ENCODE measurements at regions not wholly inside any gene's neighbourhood (a gene's known extent, or its start where the extent isn't known, plus 50 kb on each side); places are given as distances from the start of the nearest gene placed in this dataset.

DNA sequence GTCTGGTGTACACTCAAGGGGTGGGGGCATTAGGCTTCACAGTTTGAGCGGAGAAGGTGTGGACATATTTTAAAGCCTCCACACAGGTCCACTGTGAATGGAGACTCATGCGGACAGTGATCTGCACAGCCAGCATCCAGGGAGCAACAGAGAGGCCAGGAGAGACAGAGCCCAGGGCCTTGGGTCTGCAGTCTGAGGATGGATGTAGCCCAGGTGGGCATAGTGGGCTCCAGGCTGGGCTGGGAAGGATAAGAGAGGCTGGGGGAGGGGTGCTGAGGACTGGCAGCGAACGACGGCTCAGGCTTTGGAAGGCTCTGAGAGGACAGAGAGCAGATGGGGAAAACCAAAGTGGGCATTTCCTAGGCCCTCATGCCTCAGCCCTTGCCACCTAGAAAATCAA, 128.8 kb downstream of the PAPOLA start:
- no peak overlapping the region for H3K27ac Mint-ChIP-seq (ENCODE audit: unreplicated experiment)
- intact Hi-C loops (cut with micrococcal nuclease; ENCODE audit: unreplicated experiment): no loop called here
- no peak overlapping the region for H3K4me3 Mint-ChIP-seq (ENCODE audit: low read depth, unreplicated experiment)
- BruUV-seq (replicated peaks): no TSS peak
- CTCF ChIA-PET: no interaction called here
- no peaks in the 10 kb centered on the region for H3K36me3 Mint-ChIP-seq (ENCODE audit: insufficient read depth, unreplicated experiment)
- TF ChIP-seq CTCF (IDR thresholded peaks at IDR 0.05; ENCODE audit: unreplicated experiment): no peak
- H3K9me3 Mint-ChIP-seq (ENCODE audit: low read depth, unreplicated experiment): no peaks in the 10 kb centered on the region
- peaks cover 8% of the 10 kb centered on the region for H3K4me1 Mint-ChIP-seq (ENCODE audit: low read depth, unreplicated experiment)
- no peak for DNase-seq
- H3K27me3 Mint-ChIP-seq (ENCODE audit: unreplicated experiment): peaks cover 44% of the 10 kb centered on the region

DNA sequence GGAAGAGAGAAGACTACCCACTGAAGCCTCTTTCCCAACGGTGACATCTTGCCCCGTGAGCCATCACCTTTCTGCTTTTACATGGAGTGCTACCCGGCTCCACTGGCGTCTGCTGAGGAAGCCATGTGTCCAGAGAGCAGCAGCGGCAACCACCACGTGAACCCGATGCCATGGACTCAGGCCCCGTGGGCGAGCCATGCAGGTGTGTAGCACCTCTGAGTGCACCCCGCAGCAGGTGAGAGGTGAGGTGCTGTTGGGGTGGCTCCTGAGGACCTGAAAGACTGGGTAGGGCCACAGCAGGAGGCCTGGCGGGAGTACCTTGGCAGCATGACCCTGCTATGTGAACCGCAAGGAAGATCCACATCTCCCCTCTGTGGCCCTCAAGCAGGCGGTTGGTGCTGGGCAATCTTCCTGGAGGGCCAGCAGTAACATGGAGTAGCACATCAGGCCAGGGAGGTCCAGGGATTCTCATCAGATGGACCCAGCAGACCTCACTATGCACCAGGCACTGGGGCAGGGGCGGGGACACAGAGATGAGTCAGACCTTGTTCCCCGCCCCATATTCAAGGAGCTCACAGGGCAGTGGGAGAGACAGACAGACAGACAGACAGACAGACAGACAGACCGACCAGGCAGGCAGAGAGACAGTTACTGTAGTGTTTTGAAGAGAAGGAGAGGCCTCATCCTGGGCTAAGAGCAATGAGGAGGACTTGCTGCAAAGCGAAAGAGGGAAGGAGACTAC, 129.6 kb downstream of the PAPOLA start:
- Mint-ChIP-seq H3K9me3 (ENCODE audit: low read depth, unreplicated experiment) (no peaks in the 10 kb centered on the region), H3K27me3 (ENCODE audit: unreplicated experiment) (peaks cover 50% of the 10 kb centered on the region), H3K4me1 (ENCODE audit: low read depth, unreplicated experiment) (peaks cover 8% of the 10 kb centered on the region), H3K4me3 (ENCODE audit: low read depth, unreplicated experiment) (peak overlapping the region; percentile 2), H3K27ac (ENCODE audit: unreplicated experiment) (no peak overlapping the region), H3K36me3 (ENCODE audit: insufficient read depth, unreplicated experiment) (no peaks in the 10 kb centered on the region)
- intact Hi-C loops (cut with micrococcal nuclease; ENCODE audit: unreplicated experiment): no loop called here
- BruUV-seq (replicated peaks): no TSS peak
- CTCF ChIA-PET: no interaction called here
- DNase-seq: no peak
- no peak for TF ChIP-seq CTCF (IDR thresholded peaks at IDR 0.05; ENCODE audit: unreplicated experiment)

GRCh38 chr14:96632363-96632758, 130.2 kb downstream of the PAPOLA start:
- Mint-ChIP-seq H3K4me3 (ENCODE audit: low read depth, unreplicated experiment) (peak overlapping the region; percentile 2), H3K4me1 (ENCODE audit: low read depth, unreplicated experiment) (peaks cover 8% of the 10 kb centered on the region), H3K36me3 (ENCODE audit: insufficient read depth, unreplicated experiment) (no peaks in the 10 kb centered on the region), H3K9me3 (ENCODE audit: low read depth, unreplicated experiment) (no peaks in the 10 kb centered on the region), H3K27ac (ENCODE audit: unreplicated experiment) (no peak overlapping the region), H3K27me3 (ENCODE audit: unreplicated experiment) (peaks cover 56% of the 10 kb centered on the region)
- intact Hi-C loops (cut with micrococcal nuclease; ENCODE audit: unreplicated experiment): no loop called here
- no peak for DNase-seq
- CTCF ChIA-PET: no interaction called here
- no TSS peak for BruUV-seq (replicated peaks)
- TF ChIP-seq CTCF (IDR thresholded peaks at IDR 0.05; ENCODE audit: unreplicated experiment): no peak

DNA sequence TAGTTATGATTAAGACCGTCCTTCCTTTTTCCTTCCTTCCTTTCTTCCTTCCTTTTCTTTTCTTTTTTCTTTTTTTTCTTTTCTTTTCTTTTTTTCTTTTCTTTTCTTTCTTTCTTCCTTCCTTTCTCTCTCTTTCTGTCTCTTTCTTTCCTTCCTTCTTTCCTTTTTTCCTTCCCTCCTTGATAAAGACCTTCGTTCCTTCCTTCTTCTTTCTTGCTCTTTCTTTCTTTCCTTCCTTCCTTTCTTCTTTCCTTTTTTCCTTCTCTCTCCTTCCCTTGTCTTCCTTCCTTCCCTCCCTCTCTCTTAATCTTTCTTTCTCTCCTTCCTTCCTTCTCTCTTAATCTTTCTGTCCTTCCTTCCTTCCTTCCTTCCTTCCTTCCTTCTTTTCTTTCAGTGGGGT, 130.9 kb downstream of the PAPOLA start:
- CTCF ChIA-PET: no interaction called here
- no TSS peak for BruUV-seq (replicated peaks)
- no peak overlapping the region for H3K27ac Mint-ChIP-seq (ENCODE audit: unreplicated experiment)

More for the DNA sequence above, 130.9 kb downstream of the PAPOLA start:
- H3K4me1 Mint-ChIP-seq (ENCODE audit: low read depth, unreplicated experiment): peaks cover 8% of the 10 kb centered on the region
- H3K27me3 Mint-ChIP-seq (ENCODE audit: unreplicated experiment): peaks cover 63% of the 10 kb centered on the region
- H3K4me3 Mint-ChIP-seq (ENCODE audit: low read depth, unreplicated experiment): no peak overlapping the region
- H3K9me3 Mint-ChIP-seq (ENCODE audit: low read depth, unreplicated experiment): no peaks in the 10 kb centered on the region
- intact Hi-C loops (cut with micrococcal nuclease; ENCODE audit: unreplicated experiment): no loop called here
- TF ChIP-seq CTCF (IDR thresholded peaks at IDR 0.05; ENCODE audit: unreplicated experiment): no peak
- no peaks in the 10 kb centered on the region for H3K36me3 Mint-ChIP-seq (ENCODE audit: insufficient read depth, unreplicated experiment)
- DNase-seq: no peak

Measured in Calu3 (cell line).